NCI-H1417 (cell line): ENCODE measurements at regions not wholly inside any gene's neighbourhood (a gene's known extent, or its start where the extent isn't known, plus 50 kb on each side); places are given as distances from the start of the nearest gene placed in this dataset.
"Not testable (repeated sequence)": the region's sequence is repeated elsewhere in the genome, so short reads cannot be mapped to it uniquely, and the experiment has no call there.

ENCODE experiments used
- DNase-seq, 3 experiments: peaks; one replicate each; lab custom pipeline; 2025; lab: John Stamatoyannopoulos, UW

DNA sequence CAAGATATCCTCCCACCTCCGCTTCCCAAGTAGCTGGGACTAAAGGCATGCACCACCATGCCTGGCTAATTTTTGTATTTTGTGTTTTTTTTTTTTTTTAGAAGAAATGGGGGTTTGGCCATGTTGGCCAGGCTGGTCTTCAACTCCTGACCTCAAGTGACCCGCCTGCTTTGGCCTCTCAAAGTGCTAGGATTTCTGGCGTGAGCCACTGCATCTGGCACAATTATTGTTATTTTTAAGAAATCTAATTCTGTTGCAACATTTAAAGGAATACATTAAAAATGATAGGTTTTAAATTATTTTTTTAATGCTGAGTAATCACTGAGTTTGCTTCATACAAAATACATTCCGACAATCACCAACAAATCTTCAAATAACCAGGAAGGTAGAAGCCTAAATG is 178.1 kb upstream of the SEMA3E start:
- DNase-seq = no peak

DNA sequence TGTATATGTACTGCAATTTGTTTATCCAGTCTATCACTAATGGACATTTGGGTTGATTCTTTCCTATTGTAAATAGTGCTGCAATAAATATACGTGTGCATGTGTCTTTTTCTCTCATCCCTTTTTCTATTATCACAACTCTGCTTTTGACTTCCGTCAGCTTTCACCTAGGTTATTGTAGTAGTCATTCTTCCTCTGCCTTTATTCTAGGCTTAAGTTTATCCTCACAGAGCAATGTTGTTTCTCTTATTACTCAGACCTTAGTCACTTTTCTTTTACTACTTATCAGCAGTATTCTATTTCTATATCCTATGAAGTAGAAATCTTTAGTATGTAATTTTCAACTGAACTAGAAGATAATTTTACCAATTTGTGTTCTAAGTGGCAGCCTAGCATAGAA is 175.3 kb upstream of the SEMA3E start:
- no peak for DNase-seq

DNA sequence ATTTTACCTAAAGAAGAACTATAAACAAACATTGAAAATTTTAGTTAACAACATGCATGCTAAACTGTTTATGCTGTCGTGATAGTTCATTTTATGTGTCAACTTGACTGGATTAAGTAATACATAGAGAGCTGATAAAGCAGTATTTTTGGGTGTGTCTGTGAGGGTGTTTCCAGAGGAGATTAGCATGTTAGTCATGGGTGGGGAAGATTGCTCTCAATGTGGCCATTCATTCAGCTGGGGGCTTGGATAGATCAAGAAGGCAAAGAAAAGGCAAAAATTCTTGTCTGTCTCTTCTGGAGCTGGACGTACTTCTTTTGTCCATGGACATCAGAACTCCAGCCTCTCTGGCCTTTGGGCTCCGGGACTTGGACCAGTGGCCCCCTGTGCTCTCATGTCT is 172.9 kb upstream of the SEMA3E start:
- no peak for DNase-seq

DNA sequence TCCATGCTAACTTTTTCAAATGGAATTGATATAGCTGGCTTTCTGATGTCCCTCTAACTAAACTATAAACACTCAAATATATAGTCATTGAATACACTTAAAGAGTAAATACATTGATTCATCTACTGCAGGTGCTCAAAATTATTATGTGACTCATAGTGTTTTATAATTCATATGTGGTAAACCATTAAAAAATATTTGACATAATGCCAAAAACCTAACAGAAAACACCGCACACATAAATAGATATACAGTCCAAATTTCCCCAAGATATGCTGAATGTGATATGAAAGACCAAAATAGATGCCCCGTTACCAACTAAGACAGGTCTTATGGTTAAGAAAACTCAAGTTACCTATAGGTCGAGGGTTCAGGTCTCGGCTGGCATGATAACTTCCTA is 171.7 kb upstream of the SEMA3E start:
- DNase-seq = no peak

- no peak for DNase-seq
These were observed 171.0 kb upstream of the SEMA3E start for GRCh38 chr7:83819911-83820310.

GRCh38 chr7:83814480-83814879 is 165.5 kb upstream of the SEMA3E start:
- no peak for DNase-seq

DNA sequence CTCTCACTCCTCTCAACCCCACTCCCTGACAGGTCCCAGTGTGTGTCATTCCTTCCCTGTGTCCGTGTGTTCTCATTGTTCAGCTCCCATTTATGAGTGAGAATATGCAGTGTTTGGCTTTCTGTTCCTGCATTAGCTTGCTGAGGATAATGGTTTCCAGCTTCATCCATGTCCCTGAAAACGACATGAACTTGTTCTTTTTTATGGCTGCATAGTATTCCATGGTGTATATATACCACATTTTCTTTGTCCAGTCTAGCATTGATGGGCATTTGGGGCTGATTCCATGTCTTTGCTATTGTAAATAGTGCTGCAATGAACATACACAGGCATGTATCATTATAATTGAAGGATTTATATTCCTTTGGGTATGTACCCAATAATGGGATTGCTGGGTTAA is 163.6 kb upstream of the SEMA3E start:
- DNase-seq = not testable (repeated sequence)

- no peak for DNase-seq
These were observed 160.0 kb upstream of the SEMA3E start for GRCh38 chr7:83808982-83809381.

DNA sequence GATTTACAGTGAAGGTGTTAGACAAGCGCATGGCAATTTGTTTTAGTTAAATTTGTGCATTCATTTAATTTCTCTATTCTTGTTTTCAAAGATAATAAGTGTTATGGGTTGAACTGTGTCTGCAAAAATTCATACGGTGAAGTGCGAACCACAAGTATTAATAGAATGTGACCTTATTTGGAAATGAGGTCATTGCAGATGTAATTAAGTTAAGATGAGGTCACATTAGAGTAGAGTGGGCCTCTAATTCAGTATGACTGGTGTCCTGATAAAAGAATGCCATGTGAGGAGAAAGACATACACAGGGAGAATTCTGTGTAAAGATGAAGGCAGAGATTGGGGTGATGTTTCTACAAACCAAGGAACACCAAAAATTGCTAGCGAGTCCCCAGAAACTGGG is 158.8 kb upstream of the SEMA3E start:
- DNase-seq = no peak

DNA sequence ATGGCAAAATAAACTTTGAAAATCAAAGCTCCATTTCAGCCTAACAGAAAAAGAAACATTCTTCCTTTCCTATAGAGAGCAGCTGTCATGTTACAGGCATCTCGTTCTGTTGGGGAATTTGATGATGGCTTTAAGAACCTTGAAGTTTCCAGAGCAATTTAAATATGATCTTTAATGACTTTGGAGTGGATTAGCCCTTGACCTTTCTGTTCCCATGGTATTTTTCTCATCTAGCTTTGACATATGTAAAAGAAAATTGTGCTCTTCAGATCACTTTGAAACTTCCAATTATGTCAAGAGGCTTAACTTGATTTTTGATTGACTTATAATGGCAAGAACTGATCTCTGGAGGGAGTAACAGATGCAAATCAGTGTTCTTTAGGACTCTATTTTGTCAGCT is 157.6 kb upstream of the SEMA3E start:
- peak in 1 of 3 experiments; percentile 52 for DNase-seq

GRCh38 chr7:83799333-83799732 is 150.4 kb upstream of the SEMA3E start:
- no peak for DNase-seq

DNA sequence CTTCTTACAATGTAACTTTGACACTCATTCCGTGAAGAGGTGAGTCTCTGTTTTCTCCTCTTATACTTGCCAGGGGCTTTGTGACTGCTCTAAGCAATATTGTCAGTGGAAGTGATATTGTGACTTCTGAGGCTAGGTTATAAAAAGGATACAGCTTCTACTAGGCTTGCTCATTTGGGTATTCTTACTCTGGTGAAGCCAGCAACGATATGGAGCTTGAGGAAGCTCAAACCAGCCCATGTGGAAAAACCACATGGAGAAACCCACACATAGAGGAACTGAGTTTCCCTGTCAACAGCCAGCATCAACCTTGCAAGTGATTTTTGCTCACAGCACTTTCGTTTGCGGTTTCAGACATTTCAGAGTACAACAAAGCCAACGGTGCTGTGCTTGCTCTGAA is 149.6 kb upstream of the SEMA3E start:
- DNase-seq = no peak

DNA sequence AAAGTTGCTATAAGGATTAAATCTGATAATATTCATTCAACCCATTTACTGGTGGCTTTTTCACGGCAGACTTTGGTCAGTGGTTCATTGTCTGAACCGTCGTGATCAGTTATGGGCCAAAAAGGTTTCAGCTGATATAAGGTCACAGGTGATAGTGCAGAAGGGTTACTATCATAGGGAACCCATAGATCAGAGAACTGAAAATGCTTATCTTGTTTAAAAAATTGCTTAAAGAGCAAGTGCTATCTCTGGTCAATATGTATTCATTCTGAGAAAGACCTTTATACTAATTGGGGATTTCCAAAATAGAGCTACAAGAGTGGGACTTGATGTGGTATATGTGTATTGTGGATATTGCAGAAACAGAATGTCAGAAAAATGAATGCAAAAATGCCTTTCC is 147.8 kb upstream of the SEMA3E start:
- DNase-seq = no peak

DNA sequence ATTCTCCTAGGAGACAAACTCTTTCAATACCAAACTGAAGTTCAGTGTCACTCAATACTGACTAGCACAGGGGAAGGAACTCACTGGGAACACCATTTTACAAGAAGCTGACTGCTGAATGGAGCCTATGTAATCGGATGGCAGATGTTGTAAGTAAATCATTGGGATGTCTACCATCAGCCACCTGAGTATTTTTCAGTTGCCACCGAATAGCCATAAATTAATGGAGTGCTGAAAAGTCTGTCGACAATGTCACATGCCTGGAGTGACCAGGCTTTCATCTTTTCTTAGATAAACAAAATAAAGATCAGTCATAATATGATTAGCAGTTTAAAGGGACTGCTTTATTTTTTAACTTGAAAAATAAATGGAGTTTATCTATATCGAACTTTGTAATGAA is 145.9 kb upstream of the SEMA3E start:
- peak in 2 of 3 experiments; percentile 37 to 82 for DNase-seq

DNA sequence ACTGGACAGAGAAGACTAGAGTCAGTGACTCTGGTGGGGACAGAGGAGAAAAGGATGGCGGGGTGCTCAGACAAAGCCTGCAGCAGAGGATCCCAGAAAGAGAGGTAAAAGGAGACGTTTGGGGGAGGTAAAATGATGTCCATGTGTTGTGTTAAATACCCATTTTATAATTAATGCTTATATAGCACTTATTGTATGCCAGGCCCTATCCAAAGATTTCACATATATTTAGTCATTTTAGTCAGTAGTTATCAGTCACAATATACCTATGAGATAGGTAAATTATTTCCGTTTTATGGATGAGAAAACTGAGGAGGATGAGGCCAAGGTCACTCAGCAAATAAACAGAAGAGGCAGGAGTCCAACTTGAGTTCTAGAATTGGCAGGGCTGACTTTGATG is 144.6 kb upstream of the SEMA3E start:
- DNase-seq = no peak

GRCh38 chr7:83791737-83792136 is 142.8 kb upstream of the SEMA3E start:
- no peak for DNase-seq

GRCh38 chr7:83786858-83787257 is 137.9 kb upstream of the SEMA3E start:
- no peak for DNase-seq

GRCh38 chr7:83782628-83783027 is 133.7 kb upstream of the SEMA3E start:
- no peak for DNase-seq

DNA sequence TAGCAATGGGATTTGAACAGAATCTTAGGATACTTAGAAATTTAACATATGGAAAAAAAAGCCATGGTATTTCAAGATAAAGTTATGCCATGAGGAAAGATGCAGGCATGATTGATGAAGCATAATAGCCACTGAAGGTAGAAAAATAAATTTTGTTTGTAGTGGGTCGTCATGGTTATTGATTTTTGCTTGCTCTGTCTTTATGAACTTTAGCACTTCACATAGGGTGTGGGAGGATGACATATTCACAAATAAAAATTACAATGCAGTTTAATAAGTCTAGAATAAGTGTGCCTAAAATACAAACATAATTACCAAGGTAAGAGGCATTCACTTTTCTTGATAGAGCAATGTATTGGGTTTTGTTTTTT is 129.1 kb upstream of the SEMA3E start:
- DNase-seq = no peak

DNA sequence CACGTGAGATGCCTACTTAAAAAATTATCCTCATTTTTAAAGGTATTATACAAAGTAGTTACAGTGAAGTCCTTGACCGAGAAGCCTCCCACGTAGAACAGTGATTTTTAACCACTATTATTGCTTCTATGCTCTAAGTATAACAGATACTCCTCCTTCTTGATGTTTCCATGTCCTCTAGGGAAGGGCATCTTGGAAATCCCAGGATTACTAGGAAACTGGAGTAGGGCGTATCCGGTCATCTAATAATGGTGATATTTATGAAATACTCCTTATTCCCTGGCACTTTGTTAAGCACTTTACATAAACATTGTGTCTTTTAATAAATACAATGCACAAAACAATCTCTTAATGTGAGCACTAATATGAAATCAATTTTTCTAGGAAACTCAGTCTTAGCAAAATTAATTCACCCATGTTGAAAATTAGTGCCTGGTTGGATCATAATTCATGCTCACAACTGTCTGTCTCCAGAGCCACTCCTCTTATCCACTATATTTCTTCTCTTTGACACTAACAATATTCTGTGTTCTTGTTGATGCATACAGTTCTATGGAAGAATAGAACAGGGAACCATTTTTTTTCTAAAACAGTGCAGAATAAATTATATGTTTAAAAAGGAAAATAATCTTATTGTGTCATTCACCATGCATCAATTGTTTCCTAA is 128.6 kb upstream of the SEMA3E start:
- no peak for DNase-seq

DNA sequence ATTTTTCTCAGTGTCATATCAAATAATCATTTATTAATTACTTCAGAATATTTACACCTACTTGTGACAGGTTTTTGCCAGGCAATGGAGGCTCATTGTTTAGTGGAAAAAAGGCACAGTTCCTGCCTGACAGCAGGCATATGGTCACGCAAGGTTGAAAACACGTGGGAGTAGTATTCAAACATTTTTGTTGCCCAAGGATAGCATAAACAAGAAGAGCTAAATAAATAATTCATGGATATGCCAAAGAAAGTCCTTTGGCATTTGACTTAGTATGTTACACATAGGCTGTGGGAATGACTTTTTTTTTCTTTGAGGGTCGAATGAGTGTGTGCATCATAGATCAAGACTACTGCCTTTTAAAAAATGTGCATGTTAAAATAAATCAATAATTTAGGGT is 120.5 kb upstream of the SEMA3E start:
- DNase-seq = no peak

- DNase-seq = no peak
These were observed 102.3 kb upstream of the SEMA3E start for GRCh38 chr7:83751217-83751616.

DNA sequence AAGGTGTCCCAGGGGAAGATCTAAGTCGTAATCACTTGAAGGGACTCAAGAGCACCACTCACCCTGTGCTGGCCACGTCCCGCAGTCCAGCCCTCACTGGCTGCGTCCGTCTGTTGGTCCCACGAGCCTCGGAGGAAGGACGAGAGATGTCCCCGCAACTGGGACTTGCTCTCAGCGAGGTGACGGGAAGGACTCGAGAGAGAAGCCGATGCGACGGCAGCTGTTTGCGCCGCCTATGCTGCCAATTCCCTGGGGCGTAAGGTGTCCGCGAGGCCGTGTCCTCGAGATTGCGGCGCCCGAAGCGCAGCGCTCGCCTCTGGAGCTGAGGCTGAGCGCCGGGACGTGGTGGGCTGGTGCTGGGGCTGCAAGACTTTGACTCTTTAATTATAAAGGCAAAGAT is 100.6 kb upstream of the SEMA3E start:
- DNase-seq = no peak

DNA sequence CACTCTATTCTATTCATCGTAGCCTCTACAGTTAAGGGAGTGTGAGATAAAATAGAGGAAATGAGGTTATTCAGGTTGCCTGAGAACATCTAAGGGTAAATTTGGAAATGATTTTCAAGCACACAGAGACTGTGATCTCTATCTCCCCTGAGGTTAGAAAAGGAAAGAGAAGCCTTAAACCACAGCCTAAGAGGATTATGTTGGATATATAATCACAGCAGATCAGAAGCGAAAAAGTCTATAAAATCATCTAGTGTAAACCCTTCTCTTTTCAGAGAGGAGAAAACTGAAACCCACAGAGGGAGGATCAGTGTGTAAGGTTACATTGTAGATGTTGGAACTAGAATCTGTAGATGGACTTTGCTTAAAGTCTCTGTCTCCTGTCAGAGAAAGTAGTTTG is 90.6 kb upstream of the SEMA3E start:
- peak in 2 of 3 experiments; percentile 32 to 42 for DNase-seq
